T-helper 17 cell (primary cell): ENCODE measurements at regions not wholly inside any gene's neighbourhood (a gene's known extent, or its start where the extent isn't known, plus 50 kb on each side); places are given as distances from the start of the nearest gene placed in this dataset.
A peak's percentile ranks its signal among the peaks of the same experiment; 100 is the strongest.

Experiments
- ATAC-seq: fragments of 150-1000 bp; cut with Tn5 transposase; 2 replicates; pipeline ENCODE4 v1.10.0; 2021; ENCODE audit warnings: mild to moderate bottlenecking, moderate library complexity
- DNase-seq, 3 donors: peaks; one replicate each; pipeline versions ENCODE4 v3.0.0 to v3.0.0-alpha.2; 2020 to 2021
- H3K9me3 ChIP-seq: one replicate; pipeline ENCODE4 v1.7.0; 2013; ENCODE audit warnings: low read length, mild to moderate bottlenecking; ENCODE audit not compliant: control insufficient read depth, poor library complexity, severe bottlenecking
- H3K27ac Mint-ChIP-seq: one replicate; pipeline ENCODE4 v1.8.0; 2022; ENCODE audit warnings: mild to moderate bottlenecking, moderate library complexity, mixed read lengths
- H3K27me3 Mint-ChIP-seq: one replicate; pipeline ENCODE4 v1.8.0; 2022; ENCODE audit warnings: mixed read lengths
- H3K36me3 Mint-ChIP-seq: one replicate; pipeline ENCODE4 v1.8.0; 2022; ENCODE audit warnings: low read depth, mixed read lengths
- H3K4me1 Mint-ChIP-seq: one replicate; pipeline ENCODE4 v1.8.0; 2022; ENCODE audit warnings: mild to moderate bottlenecking, mixed read lengths
- H3K4me3 Mint-ChIP-seq: one replicate; pipeline ENCODE4 v1.8.0; 2022; ENCODE audit warnings: mild to moderate bottlenecking, moderate library complexity, mixed read lengths

DNA sequence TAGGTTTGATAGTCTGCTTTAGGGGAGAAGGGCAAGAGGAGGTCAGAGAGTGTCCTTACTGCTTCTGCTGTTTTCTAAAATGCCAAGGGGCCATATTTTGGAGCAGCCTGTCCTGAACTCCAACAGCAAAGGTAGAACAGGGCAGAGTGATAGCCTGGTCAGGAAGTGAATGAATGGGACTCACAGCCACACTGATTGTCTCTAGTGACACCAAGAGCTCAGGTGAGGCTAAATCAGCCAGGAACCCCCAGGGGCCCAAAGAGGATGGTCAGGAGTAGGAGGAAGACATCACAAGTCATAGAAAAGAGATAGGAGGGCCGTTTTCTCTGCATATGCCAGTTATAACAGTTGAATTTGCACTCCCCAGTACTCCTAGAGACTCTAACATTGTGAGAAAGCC lies 97.4 kb upstream of the DUSP10 start:
- peaks cover 5% of the 10 kb centered on the region for H3K36me3 Mint-ChIP-seq
- no peak overlapping the region for H3K4me3 Mint-ChIP-seq
- no peak for DNase-seq
- H3K9me3 ChIP-seq: no peaks in the 10 kb centered on the region
- H3K27me3 Mint-ChIP-seq: peaks cover 23% of the 10 kb centered on the region
- peak overlapping the region; percentile 82 for H3K27ac Mint-ChIP-seq
- peaks cover 26% of the 10 kb centered on the region for H3K4me1 Mint-ChIP-seq
- ATAC-seq: no peak

DNA sequence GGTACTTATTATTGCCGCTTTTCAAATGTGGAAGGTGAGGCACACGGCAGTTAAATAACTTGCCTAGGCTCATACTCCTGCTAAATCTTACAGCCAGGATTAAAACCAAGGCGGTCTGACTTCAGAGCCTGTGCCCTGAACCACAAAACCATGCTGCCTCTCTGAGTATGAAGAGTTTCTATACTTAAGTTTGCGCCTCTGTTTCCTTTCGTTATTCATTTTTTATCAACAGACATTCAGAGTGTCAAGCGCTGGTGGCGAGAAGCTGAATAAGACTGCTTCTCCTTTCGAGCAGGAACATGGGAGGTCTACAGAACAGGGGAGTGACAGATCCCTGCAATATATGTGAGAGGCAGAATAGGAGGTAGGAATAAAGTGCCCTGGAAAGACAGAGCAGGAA lies 96.0 kb upstream of the DUSP10 start:
- peak; percentile 49 for ATAC-seq
- no peaks in the 10 kb centered on the region for H3K9me3 ChIP-seq
- Mint-ChIP-seq H3K27me3 (peaks cover 23% of the 10 kb centered on the region), H3K4me1 (peaks cover 26% of the 10 kb centered on the region), H3K4me3 (peak overlapping the region; percentile 77), H3K27ac (peak overlapping the region; percentile 82), H3K36me3 (peaks cover 5% of the 10 kb centered on the region)
- no peak for DNase-seq

DNA sequence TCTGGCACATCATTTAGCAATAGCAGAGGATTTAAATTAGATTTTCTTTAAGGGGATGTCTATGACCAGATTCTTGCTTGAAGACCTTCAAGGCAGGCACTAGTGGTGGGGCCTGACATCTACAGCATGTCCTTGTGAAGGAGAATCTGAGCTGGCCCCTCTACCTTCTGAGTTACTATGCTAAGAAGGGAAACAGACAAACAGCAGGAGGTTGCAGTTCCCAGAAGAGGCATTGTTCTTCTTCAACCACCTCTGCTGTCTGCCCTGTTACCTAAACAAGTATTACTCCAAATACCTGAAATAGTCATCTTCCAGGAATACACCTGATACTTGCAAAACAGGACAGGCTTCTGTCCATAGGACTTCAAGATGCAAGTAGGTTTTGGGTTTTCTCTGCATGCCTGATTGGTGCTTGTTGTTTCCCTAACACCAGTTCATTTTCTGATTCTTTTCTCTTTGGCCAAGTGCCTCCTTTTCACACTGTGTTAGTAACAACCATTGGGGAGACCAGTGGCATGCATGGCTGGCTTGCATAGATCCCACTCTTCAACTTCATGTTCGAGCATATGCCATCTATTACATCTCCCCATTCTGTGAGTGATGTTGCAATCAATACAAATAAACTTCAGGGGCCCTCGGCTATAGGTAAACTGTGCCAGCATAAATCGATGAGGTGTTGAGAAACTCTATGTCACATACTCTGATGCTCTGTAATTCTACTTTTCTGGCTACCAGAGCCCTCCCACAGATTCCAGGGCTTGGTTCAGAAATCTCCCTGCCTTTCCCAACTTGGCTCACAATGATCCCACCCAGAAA lies 93.0 kb upstream of the DUSP10 start:
- Mint-ChIP-seq H3K27me3 (peaks cover 18% of the 10 kb centered on the region), H3K27ac (no peak overlapping the region), H3K36me3 (peaks cover 2% of the 10 kb centered on the region), H3K4me1 (peaks cover 21% of the 10 kb centered on the region), H3K4me3 (no peak overlapping the region)
- DNase-seq (no peak), ATAC-seq (no peak)
- no peaks in the 10 kb centered on the region for H3K9me3 ChIP-seq

DNA sequence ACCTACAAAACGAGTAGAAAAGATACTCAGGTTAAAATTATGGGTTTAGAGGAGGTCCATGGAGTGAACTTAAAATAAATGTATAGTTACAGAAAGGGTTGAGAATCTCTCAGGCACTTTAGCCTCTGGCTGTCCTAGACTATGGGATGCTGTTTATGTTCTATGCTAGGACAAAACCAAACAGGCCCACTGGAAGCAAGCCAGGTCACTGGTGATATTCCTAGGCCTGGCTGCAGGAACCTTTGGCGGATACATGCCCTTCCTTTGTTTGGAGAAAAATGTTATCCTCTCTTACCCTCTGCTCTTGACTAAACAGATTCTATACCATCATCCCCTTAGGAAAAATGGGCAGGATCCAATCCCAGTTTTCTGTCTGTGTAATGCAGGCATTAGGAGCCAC lies 90.7 kb upstream of the DUSP10 start:
- Mint-ChIP-seq H3K27me3 (peaks cover 15% of the 10 kb centered on the region), H3K4me3 (no peak overlapping the region), H3K4me1 (peaks cover 12% of the 10 kb centered on the region), H3K27ac (no peak overlapping the region), H3K36me3 (peaks cover 2% of the 10 kb centered on the region)
- ATAC-seq (no peak), DNase-seq (no peak)
- no peaks in the 10 kb centered on the region for H3K9me3 ChIP-seq

DNA sequence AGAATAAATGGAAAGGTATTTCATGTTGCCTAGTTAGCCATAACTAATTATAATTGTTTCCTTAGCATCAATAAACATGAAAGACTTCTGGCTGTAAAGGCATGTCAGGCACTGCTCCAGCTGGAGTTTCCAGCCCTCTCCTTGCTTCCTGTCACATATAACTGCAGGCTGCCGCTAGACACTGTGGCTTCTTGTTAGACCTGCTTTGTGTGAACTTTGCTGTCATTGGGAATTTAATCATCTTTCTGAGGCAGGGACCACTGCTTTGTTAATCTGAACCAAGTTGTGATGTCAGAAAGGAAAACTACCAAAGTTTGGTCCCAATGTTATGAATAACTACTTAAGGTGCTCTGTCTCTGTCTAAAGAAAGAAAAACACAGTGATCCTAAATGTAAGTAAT lies 90.3 kb upstream of the DUSP10 start:
- Mint-ChIP-seq H3K4me1 (peaks cover 12% of the 10 kb centered on the region), H3K4me3 (no peak overlapping the region), H3K27me3 (peaks cover 11% of the 10 kb centered on the region), H3K36me3 (no peaks in the 10 kb centered on the region), H3K27ac (no peak overlapping the region)
- DNase-seq (no peak), ATAC-seq (no peak)
- no peaks in the 10 kb centered on the region for H3K9me3 ChIP-seq

DNA sequence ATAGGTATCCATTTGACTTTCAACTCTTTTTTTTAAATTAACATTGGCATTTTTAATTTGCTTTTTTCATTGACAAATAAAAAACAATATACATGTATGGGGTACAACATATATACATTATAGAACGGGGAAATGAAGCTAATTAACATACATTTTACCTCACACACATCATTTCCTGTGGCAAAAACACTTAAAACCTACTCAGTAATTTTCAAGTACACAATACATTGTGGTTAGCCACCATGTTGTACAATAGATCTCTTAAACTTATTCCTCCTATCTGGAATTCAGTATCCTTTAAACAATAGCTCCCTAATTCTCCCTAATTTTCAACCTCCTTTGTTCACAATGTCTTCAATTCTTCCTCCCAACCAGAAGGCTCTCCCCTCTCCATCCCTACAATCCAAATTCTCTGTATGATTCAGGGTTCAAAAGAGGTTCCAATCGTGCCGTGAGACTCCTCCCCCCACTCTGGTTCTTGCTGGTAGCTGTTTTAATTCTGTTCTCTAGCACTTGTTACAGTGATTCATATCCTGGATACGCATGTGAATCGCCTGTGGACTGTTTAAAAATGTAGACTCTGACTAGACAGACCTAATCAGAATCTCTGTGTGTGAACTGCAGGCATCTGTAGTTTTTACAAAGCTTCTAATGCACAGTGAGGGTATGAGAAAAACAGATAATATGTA lies 87.6 kb upstream of the DUSP10 start:
- Mint-ChIP-seq H3K27ac (peak overlapping the region; percentile 56), H3K27me3 (no peaks in the 10 kb centered on the region), H3K4me1 (peaks cover 19% of the 10 kb centered on the region), H3K36me3 (no peaks in the 10 kb centered on the region), H3K4me3 (peak overlapping the region; percentile 31)
- DNase-seq (no peak), ATAC-seq (peak; percentile 85)
- no peaks in the 10 kb centered on the region for H3K9me3 ChIP-seq

DNA sequence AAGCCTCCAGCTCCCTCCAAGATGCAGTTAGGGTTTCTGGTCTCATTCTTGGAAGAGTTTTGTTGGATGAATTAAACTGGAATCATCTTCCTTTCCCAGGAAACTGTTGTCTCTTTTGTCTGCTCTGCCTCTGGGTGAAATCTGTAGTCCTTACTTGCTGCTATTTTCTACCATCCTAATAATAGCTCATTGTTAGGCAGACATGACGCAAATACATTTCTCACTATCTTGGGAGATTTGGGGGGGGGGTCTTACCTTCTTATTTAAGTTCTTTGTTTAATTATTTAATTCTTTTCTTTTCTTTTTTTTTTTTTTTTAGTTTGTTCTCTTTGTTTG lies 85.4 kb upstream of the DUSP10 start:
- Mint-ChIP-seq H3K36me3 (no peaks in the 10 kb centered on the region), H3K27ac (peak overlapping the region; percentile 56), H3K4me1 (peaks cover 22% of the 10 kb centered on the region), H3K4me3 (no peak overlapping the region), H3K27me3 (no peaks in the 10 kb centered on the region)
- DNase-seq: no peak
- H3K9me3 ChIP-seq: no peaks in the 10 kb centered on the region
- ATAC-seq: no peak

DNA sequence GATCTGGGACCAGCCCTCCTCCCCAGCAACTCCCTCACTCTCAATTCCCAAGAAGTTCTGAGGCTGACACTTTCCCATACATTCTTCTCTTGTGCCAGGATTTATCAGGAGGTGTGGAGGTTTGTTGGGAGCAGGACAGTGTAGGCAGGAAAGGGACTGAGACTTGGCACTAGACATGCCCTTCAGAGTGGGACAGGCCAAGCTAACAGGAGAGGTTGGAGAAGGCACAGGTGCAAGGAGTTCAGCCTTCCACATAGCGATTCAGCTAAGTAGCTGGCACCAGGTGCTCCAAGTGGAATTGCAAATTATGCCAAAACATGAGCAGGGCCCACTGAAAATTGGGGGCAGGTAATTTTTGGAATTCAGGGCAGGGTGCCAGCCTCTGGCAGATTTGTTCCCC lies 83.0 kb upstream of the DUSP10 start:
- Mint-ChIP-seq H3K4me3 (no peak overlapping the region), H3K27ac (no peak overlapping the region)

DNA sequence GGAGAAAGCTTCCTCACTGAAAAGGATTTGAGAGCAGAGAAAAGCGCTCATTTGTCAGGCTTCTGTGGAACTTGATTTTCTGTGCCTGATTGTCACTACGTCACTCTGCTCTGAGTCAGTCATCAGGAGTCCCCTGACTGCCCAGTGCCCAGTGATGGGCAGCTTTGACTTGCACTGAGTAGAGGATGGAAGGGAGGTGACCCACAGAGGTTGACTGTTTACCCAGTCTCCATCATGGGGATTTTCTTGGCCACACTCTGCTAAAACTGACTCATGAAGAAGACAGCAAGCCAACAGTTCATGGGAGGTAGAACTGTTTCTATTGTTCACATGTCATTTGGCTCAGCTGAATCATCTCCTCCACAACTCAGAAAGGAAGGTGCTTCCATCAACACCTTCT lies 82.1 kb upstream of the DUSP10 start:
- ATAC-seq (no peak), DNase-seq (no peak)
- H3K9me3 ChIP-seq: no peaks in the 10 kb centered on the region
- Mint-ChIP-seq H3K27me3 (no peaks in the 10 kb centered on the region), H3K4me1 (peaks cover 14% of the 10 kb centered on the region), H3K27ac (no peak overlapping the region), H3K4me3 (no peak overlapping the region), H3K36me3 (no peaks in the 10 kb centered on the region)

More for the DNA sequence above, 83.0 kb upstream of the DUSP10 start:
- H3K9me3 ChIP-seq: no peaks in the 10 kb centered on the region
- H3K36me3 Mint-ChIP-seq: no peaks in the 10 kb centered on the region
- ATAC-seq: no peak
- no peaks in the 10 kb centered on the region for H3K27me3 Mint-ChIP-seq
- DNase-seq: no peak
- peaks cover 18% of the 10 kb centered on the region for H3K4me1 Mint-ChIP-seq

DNA sequence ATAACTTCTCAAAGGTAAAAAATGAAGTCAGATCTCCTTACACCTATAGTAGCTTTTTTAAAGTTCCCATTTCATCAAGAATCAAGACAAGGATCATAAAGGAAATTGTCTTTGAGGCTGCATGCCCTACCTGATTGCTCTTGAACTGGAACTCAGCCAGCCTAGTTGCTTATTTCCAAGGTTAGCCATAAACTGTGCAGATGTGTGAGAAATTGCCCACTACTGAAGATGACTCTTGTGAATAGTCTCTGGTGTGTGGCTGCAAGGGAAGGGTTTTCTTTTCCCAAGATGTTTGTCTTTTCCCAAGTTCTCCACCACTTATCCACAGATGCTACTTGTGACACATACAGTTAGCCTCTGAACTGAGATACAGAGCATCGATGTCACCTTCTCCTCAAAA lies 81.7 kb upstream of the DUSP10 start:
- no peaks in the 10 kb centered on the region for H3K36me3 Mint-ChIP-seq
- no peak overlapping the region for H3K4me3 Mint-ChIP-seq
- H3K27me3 Mint-ChIP-seq: no peaks in the 10 kb centered on the region
- no peak overlapping the region for H3K27ac Mint-ChIP-seq
- ATAC-seq (no peak), DNase-seq (no peak)
- peaks cover 14% of the 10 kb centered on the region for H3K4me1 Mint-ChIP-seq
- H3K9me3 ChIP-seq: no peaks in the 10 kb centered on the region

DNA sequence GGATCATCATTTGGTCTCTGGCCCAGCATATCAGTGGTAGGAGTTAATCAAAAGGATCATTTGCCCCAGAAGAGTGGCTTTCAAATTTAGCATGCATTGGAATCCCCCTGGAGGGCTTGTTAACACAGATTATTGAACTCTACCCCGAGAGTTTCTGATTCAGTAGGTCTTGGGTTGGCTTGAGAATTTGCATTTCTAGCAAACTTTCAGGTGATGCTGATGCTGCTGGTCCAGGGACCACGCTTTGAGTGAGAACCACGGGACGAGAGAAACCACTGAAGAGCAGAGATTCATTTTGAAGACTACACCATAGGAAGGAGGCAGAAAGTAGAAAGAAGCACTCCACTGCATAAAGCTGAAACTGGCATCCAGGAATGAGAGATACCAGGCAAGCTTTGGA lies 81.3 kb upstream of the DUSP10 start:
- DNase-seq (no peak), ATAC-seq (no peak)
- Mint-ChIP-seq H3K36me3 (no peaks in the 10 kb centered on the region), H3K27me3 (no peaks in the 10 kb centered on the region), H3K27ac (no peak overlapping the region), H3K4me3 (no peak overlapping the region), H3K4me1 (peaks cover 14% of the 10 kb centered on the region)
- H3K9me3 ChIP-seq: no peaks in the 10 kb centered on the region

DNA sequence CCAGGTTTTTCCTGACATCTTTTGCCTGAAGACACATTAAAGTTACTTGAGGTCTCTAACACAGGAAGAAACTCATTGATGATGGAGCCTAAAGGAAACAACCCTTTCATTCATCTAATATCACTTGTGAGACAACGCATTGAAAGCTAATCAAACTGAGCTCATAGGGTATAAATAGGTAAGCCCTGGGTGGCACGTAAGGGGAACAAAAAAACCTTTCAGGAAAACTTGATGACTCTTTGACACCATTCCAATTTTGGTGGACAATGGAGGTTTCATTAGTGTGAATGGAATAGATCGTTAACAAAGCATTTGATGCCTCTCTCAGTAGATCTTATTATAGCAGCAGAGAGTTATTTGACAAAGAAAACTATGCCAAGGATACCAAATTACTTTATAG lies 80.7 kb upstream of the DUSP10 start:
- DNase-seq: no peak
- Mint-ChIP-seq H3K36me3 (no peaks in the 10 kb centered on the region), H3K27ac (no peak overlapping the region), H3K4me3 (no peak overlapping the region), H3K4me1 (peaks cover 14% of the 10 kb centered on the region), H3K27me3 (no peaks in the 10 kb centered on the region)
- no peaks in the 10 kb centered on the region for H3K9me3 ChIP-seq
- ATAC-seq: no peak

DNA sequence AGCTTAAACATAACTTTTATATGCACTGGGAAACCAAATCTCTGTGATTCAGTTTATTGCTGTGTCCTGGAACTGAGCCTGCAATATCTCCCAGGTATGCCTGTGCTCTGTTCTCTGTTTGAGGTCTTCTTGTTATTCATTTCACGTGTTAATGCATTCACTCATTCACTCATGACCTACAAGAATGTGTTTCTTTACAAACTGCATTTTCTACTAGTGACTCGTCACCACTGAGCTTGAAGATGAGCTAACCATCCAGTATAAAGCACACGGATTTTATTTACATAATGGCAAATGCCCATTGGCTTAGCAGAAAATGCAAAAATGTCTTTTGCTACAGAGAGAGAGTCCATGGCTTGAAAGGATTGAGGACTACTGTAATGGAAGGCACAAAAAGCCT lies 75.0 kb upstream of the DUSP10 start:
- Mint-ChIP-seq H3K27me3 (peaks cover 9% of the 10 kb centered on the region), H3K4me1 (no peaks in the 10 kb centered on the region), H3K4me3 (no peak overlapping the region), H3K36me3 (peaks cover 2% of the 10 kb centered on the region), H3K27ac (no peak overlapping the region)
- no peaks in the 10 kb centered on the region for H3K9me3 ChIP-seq
- ATAC-seq: no peak
- DNase-seq: no peak

DNA sequence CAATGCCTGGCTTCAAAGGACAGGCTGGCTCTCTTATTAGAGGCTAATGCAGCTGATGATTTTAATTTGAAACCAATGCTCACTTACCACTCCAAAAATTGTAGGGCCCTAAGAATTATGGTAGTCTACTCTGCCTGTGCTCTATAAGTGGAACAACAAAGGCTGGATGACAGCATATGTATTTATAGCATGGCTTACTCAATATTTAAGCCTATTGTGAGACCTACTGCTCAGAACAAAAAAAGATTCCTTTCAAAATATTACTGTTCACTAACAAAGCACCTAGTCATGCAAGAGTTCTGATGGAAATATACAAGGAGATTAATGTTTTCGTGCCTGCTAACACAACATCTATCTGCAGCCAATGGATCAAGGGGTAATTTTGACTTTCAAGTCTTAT lies 73.8 kb upstream of the DUSP10 start:
- Mint-ChIP-seq H3K27ac (no peak overlapping the region), H3K4me3 (no peak overlapping the region), H3K4me1 (peaks cover 6% of the 10 kb centered on the region), H3K27me3 (peaks cover 9% of the 10 kb centered on the region), H3K36me3 (peaks cover 2% of the 10 kb centered on the region)
- no peak for ATAC-seq
- DNase-seq: no peak
- H3K9me3 ChIP-seq: no peaks in the 10 kb centered on the region
